Stimulated activated CD4-positive, alpha-beta T cell treated with anti-CD3 and anti-CD28 coated beads, Interleukin-2, amount 100 ng/mL, for 4 hours (primary cell): ENCODE measurements at regions not wholly inside any gene's neighbourhood (a gene's known extent, or its start where the extent isn't known, plus 50 kb on each side); places are given as distances from the start of the nearest gene placed in this dataset.
"Not testable (repeated sequence)": the region's sequence is repeated elsewhere in the genome, so short reads cannot be mapped to it uniquely, and the experiment has no call there.

Source experiments
- DNase-seq: peaks from one replicate; pipeline ENCODE4 v3.0.0-alpha.2; 2020; ENCODE audit warnings: low read depth

DNA sequence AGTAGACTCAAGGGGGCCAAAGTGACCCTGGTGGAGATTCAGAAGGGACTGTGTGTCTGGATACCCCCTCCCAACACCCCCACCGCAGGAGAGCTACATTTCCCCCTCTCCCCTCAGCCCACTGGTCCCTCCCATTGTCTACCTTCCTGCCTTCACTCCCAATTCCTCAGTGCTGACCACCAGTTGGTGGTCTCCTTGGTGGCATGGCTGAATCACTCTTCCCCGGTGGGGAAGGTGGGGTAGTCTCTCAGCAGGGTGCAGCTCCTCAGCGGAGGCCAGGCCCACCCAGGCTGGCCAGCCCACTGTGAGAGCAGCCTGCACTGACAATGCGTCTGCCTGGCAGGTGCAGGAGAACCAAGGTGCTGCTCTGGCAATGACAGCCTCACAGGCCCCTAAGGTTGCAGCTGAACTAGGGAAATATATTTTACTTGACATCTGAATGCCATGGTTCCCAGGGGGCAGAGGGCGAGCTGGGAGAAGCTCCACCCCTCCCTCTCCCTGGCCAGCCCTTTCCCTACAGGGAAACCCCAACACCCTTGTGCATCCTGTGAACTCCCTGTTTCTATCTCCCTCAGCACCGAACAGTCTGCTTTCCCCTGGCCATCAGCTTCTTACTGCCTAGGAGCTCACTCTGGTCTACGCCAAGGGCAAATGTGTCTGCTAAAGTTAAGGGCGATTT, 62.6 kb upstream of the PAX8 start:
- no peak for DNase-seq

DNA sequence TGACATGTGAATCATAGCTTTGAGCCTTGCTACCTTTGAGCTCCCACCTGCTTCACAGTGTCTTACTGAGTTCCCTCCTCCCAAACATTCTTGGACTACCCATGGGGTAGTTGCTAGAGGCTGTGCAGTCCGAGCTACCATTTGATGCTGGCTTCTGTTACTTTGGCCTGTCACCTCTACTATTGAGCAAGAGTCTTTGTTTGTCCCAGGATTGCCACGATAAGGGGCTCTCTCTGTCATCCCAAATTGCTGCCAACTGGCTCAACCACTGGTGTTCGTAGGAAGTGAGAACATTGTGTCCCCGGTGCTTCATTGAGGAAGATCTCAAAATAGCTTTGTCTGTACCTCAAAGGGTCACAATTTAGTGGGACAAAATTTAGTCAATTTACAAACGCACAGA, 59.1 kb upstream of the PAX8 start:
- DNase-seq, result no peak

DNA sequence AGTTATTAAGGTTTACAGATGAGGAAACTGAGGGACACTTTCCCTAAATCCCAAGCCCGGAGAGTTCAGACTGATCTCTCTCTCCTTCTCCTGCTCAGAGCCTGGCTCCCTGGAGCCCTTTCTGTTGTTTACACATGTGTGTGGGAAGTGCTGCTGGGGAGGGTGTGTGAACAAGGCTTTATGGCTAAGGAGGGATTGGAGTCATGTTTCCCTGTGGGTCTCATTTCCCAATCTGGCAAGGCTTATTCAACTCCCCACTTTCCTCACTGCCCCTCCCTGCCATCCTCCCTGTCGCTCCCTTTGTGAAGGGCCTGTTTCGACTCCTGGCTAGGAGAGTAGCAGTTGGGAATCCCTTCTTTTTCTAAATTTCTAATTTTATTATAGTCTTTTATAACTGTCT, 57.3 kb upstream of the PAX8 start:
- DNase-seq, result not testable (repeated sequence)

DNA sequence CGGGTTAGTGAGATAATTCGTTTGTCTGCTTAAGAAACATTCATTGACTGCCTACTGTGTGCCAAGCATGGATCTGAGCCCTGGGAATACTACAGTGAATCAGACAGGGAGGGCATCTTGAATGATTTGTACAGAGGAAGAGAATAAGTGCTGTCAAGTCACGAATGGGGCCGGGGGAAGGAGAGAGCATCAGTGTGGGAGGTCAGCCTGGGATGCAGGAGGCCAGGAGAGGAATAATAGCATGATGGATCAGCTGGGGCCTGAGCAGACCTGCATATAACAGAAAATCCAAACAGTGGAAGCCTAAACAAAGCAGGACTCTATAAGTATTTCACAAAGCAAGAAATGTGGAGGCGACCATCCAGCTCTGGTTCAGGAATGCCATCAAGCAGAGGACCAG, 55.4 kb upstream of the PAX8 start:
- no peak for DNase-seq

DNA sequence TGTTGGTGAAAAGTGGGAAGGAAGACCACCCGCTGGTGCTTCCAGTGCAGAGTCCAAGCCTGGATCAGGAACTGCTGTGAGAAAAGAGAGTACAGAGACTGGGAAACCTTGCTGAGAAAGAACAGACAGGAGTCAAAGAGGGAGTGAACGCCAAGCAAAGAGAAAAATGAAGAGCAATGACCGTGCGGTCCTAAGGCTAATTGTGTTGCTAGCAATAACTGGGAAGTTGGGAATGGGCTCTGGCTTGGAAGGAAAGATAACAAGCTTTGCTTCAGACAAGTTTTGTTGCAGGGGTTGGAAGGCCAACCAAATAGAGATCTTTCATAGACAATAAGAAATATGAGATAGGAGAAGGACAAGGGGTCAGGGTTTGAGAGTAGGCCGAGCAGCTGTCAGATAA, 55.0 kb upstream of the PAX8 start:
- not testable (repeated sequence) for DNase-seq

DNA sequence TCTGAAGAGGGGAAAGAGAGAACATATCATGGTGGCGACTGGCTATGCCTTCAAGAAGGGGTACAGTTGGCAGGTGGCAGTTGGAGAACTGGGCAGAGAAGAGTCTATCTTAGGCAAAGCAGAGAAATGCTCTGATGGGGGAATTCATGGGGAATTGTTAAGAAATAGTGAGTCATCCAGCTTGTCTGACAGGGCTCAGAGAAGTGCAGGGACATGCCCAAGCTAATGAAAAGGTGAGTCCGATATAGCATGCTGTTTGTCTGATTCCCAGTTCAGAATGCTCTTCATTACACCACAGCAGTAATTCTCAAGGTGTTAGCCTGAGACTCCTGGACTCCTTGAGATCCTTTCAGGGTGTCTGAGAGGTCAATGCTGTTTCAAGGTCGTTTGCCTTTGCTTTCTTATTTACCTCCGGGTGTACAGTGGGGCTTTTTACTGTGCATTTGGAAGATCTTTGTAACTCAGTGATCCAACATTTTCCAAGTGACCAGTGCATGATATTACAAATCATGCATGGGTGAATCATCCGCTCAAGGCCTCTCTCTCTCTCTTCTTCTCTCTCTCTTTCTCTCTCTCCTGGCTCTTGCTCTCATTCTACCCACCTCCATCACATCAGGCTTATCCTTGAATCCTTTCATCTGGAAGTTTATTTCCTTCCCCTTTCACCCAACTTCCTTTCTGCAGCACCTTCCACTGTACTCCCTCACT, 51.5 kb upstream of the PAX8 start:
- not testable (repeated sequence) for DNase-seq

DNA sequence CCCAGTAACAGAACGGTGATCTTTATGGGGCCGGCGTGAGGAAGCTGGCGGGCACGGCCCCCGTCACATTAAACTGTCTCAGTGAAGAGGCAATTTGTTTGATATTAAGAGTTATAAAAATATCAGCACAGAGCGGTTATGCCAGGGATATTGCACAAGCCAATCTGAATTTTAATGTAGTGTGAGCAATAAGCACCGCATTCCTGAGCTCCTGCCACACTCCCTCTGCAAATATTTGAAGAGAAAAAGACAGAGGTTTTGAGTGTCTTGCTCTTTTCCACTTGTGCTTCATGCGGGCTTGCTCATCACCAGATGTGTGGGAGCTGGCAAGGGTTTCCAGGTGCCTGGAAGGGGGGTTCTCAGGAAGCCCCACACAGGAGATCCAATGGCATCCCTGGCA, 50.3 kb upstream of the PAX8 start:
- DNase-seq, result not testable (repeated sequence)

DNA sequence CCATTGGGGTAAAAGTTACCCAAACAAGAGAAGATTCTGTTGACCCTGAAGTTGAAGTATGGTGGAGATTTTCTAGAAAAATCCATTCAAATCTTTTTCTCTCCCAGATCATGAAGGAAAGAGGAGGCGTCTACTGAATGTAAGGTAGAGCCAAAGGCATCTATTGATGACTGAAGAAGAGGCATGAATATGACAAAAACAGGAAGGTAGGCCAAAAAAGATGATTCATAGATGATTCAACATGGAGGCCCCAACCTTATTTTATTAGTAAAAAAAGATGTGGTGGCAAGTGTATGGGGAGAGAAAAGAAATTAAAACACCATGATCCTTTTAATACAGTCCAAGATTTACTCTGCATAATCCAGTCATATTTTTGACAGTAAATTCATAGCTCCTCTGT, 49.9 kb upstream of the PAX8 start:
- not testable (repeated sequence) for DNase-seq
